ENCODE measurements at regions not wholly inside any gene's neighbourhood (a gene's known extent, or its start where the extent isn't known, plus 50 kb on each side); places are given as distances from the start of the nearest gene placed in this dataset.

DNA sequence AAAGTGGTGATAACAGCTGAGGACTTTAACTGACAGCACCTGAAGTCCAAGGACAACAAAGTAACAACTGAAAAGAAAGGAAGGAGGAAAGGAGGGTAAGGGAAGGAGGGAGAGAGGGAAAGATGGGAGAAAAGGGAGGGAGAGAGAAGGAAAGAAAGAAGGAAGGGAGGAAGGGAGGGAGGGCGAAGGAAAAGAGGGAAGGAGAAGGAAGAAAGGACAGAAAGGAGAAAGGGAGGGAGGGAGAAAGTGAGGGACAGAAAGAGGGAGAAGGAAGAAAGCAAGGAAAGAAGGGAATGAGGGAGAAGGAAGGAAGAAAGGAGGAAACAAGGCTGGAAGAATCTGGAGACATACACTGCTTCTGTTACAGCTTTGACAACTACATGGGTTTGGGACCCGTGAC lies 494.4 kb downstream of the FUT8 start:
- H3K4me1 ChIP-seq: no peaks in the 10 kb centered on the region
- no peaks in the 10 kb centered on the region for H3K27me3 ChIP-seq
- no peak overlapping the region for H3K4me3 ChIP-seq
- no peaks in the 10 kb centered on the region for H3K36me3 ChIP-seq
- peaks cover 0 to under 1% (median under 1%) of the 10 kb centered on the region in 4 donors for H3K9me3 ChIP-seq
- H3K27ac ChIP-seq: no peak overlapping the region
- no peak for DNase-seq
- WGBS, 2 donors: 90 to 92% methylated on average over 2 of the region's 2 CpGs
- no peak for ATAC-seq (ENCODE audit: low FRiP score in 2 of 2)
- TF ChIP-seq POLR2AphosphoS5 (IDR thresholded peaks at IDR 0.05): no peak
- no peak for TF ChIP-seq EP300 (IDR thresholded peaks at IDR 0.05)
- no peak for TF ChIP-seq CTCF (IDR thresholded peaks at IDR 0.05)
- no peak for TF ChIP-seq POLR2A (IDR thresholded peaks at IDR 0.05)

DNA sequence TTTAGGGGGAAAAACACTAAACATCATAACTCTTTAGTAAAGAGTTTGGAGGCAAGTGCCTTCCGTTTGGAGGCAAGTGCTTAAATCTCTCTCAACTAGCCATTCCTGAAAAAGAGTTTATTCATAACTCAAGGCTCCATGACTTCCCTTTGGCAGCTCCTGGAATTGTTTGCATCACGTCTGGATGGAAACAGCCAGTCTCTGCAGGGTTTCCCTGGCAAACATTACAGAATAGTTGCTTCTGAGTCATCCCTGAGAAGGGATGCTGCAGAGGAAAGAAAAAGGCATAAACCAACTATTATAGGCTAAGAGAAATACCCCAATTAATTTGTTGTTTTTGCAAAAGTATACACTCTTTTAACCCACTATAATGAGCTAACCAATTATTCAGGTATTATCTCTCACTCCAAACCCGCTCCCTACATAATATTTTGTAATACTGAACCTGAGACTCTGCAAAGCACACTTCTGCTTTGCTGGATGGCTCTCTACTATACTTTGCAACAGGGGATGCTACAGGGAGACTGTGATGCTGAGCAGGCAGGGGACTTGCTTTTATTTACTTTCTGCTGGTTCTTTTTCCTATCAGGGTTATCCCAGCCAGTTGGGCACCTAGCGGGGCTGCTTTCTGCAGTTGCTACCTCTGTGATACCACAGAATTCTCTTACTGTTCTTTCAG lies 497.7 kb downstream of the FUT8 start:
- no peak for DNase-seq

DNA sequence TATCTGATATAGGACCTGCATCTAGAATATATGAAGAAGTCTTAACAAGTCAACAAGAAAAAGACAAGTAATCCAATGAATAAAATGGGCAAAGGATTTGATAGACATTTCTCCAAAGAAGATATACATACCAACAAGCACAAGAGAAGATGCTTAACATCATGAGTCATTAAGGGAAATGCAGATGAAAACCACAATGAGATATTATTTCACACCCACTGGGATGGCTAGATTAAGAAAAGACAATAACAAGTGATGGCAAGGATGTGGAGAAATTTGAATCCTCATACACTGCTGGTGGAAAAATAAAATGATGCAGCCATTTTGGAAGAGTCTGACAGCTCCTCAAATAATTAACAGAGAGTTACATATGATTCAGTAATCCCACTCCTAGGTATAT lies 502.6 kb downstream of the FUT8 start:
- Histone ChIP-seq H3K9me3 (no peaks in the 10 kb centered on the region), H3K4me3 (no peak overlapping the region), H3K4me1 (no peaks in the 10 kb centered on the region), H3K27ac (no peak overlapping the region), H3K36me3 (no peaks in the 10 kb centered on the region), H3K27me3 (no peaks in the 10 kb centered on the region)
- DNase-seq (no peak), ATAC-seq (ENCODE audit: low FRiP score in 2 of 2) (no peak)
- TF ChIP-seq POLR2A (IDR thresholded peaks at IDR 0.05): no peak
- TF ChIP-seq CTCF (IDR thresholded peaks at IDR 0.05): no peak
- TF ChIP-seq POLR2AphosphoS5 (IDR thresholded peaks at IDR 0.05): no peak
- no peak for TF ChIP-seq EP300 (IDR thresholded peaks at IDR 0.05)

More for the DNA sequence above, 497.7 kb downstream of the FUT8 start:
- Histone ChIP-seq H3K4me3 (no peak overlapping the region), H3K27me3 (no peaks in the 10 kb centered on the region), H3K9me3 (no peaks in the 10 kb centered on the region), H3K4me1 (no peaks in the 10 kb centered on the region), H3K27ac (no peak overlapping the region), H3K36me3 (no peaks in the 10 kb centered on the region)
- WGBS, 2 donors: 57 to 82% methylated on average over 4 of the region's 4 CpGs
- TF ChIP-seq POLR2AphosphoS5 (IDR thresholded peaks at IDR 0.05) (no peak), POLR2A (IDR thresholded peaks at IDR 0.05) (no peak), CTCF (IDR thresholded peaks at IDR 0.05) (no peak), EP300 (IDR thresholded peaks at IDR 0.05) (no peak)
- no peak for ATAC-seq (ENCODE audit: low FRiP score in 2 of 2)

GRCh38 chr14:65916055-65916454 lies 503.5 kb downstream of the FUT8 start:
- DNase-seq: no peak
- Histone ChIP-seq H3K27ac (no peak overlapping the region), H3K27me3 (no peaks in the 10 kb centered on the region), H3K9me3 (no peaks in the 10 kb centered on the region), H3K4me1 (no peaks in the 10 kb centered on the region), H3K4me3 (no peak overlapping the region), H3K36me3 (no peaks in the 10 kb centered on the region)
- no peak for ATAC-seq (ENCODE audit: low FRiP score in 2 of 2)
- TF ChIP-seq EP300 (IDR thresholded peaks at IDR 0.05): no peak
- no peak for TF ChIP-seq POLR2AphosphoS5 (IDR thresholded peaks at IDR 0.05)
- TF ChIP-seq POLR2A (IDR thresholded peaks at IDR 0.05): no peak
- no peak for TF ChIP-seq CTCF (IDR thresholded peaks at IDR 0.05)
- WGBS, 2 donors: 93 to 96% methylated on average over 2 of the region's 2 CpGs

- no peak for ATAC-seq (ENCODE audit: low FRiP score in 2 of 2)
- Histone ChIP-seq H3K27me3 (no peaks in the 10 kb centered on the region), H3K4me1 (no peaks in the 10 kb centered on the region), H3K36me3 (no peaks in the 10 kb centered on the region), H3K4me3 (no peak overlapping the region), H3K9me3 (no peaks in the 10 kb centered on the region), H3K27ac (no peak overlapping the region)
- no peak for TF ChIP-seq EP300 (IDR thresholded peaks at IDR 0.05)
- TF ChIP-seq POLR2A (IDR thresholded peaks at IDR 0.05): no peak
- TF ChIP-seq CTCF (IDR thresholded peaks at IDR 0.05): no peak
- TF ChIP-seq POLR2AphosphoS5 (IDR thresholded peaks at IDR 0.05): no peak
- DNase-seq: no peak
- WGBS, 2 donors: 88 to 94% methylated on average over 2 of the region's 2 CpGs
Measured at GRCh38 chr14:65920996-65921395, 508.5 kb downstream of the FUT8 start.
